Hindlimb muscle (tissue), 1 donor: ENCODE measurements at regions not wholly inside any gene's neighbourhood (a gene's known extent, or its start where the extent isn't known, plus 50 kb on each side); places are given as distances from the start of the nearest gene placed in this dataset.
A peak's percentile ranks its signal among the peaks of the same experiment; 100 is the strongest.

Experiments
- DNase-seq: peaks from one replicate; pipeline ENCODE4 v3.0.0-alpha.2; 2013

GRCh38 chr15:29601811-29602210, 220.5 kb downstream of the TJP1 start:
- DNase-seq: no peak

- DNase-seq: no peak
Measured at GRCh38 chr15:29600262-29600661, 222.0 kb downstream of the TJP1 start.

GRCh38 chr15:29596266-29596665, 226.0 kb downstream of the TJP1 start:
- DNase-seq: no peak

- DNase-seq: no peak
Measured at GRCh38 chr15:29593629-29594028, 228.6 kb downstream of the TJP1 start.

GRCh38 chr15:29593111-29593510, 229.2 kb downstream of the TJP1 start:
- no peak for DNase-seq

GRCh38 chr15:29590701-29591100, 231.6 kb downstream of the TJP1 start:
- DNase-seq: no peak

GRCh38 chr15:29589975-29590374, 232.3 kb downstream of the TJP1 start:
- no peak for DNase-seq

GRCh38 chr15:29589416-29589815, 232.9 kb downstream of the TJP1 start:
- DNase-seq: no peak

- no peak for DNase-seq
Measured at GRCh38 chr15:29573197-29573838, 248.9 kb downstream of the TJP1 start.

- no peak for DNase-seq
Measured at GRCh38 chr15:29571792-29572431, 250.4 kb downstream of the TJP1 start.

- peak; percentile 21 for DNase-seq
Measured at GRCh38 chr15:29570948-29571791, 251.1 kb downstream of the TJP1 start.

GRCh38 chr15:29570121-29570947, 251.9 kb downstream of the TJP1 start:
- peak; percentile 19 for DNase-seq

GRCh38 chr15:29569533-29570092, 252.7 kb downstream of the TJP1 start:
- peak; percentile 6 for DNase-seq

GRCh38 chr15:29568840-29569532, 253.3 kb downstream of the TJP1 start:
- no peak for DNase-seq

- DNase-seq: no peak
Measured at GRCh38 chr15:29567336-29567735, 254.9 kb downstream of the TJP1 start.

GRCh38 chr15:29566914-29567313, 255.4 kb downstream of the TJP1 start:
- no peak for DNase-seq

- DNase-seq: no peak
Measured at GRCh38 chr15:29563112-29563511, 259.2 kb downstream of the TJP1 start.

GRCh38 chr15:29560896-29561295, 261.4 kb downstream of the TJP1 start:
- DNase-seq: no peak

GRCh38 chr15:29558261-29558660, 264.0 kb downstream of the TJP1 start:
- DNase-seq: no peak

- DNase-seq: no peak
Measured at GRCh38 chr15:29557171-29557570, 265.1 kb downstream of the TJP1 start.

GRCh38 chr15:29556380-29556779, 265.9 kb downstream of the TJP1 start:
- no peak for DNase-seq

GRCh38 chr15:29554531-29554930, 267.7 kb downstream of the TJP1 start:
- no peak for DNase-seq
